GM12878 (cell line): ENCODE measurements at regions not wholly inside any gene's neighbourhood (a gene's known extent, or its start where the extent isn't known, plus 50 kb on each side); places are given as distances from the start of the nearest gene placed in this dataset.

Source experiments
- ATAC-seq: fragments of 200-7000 bp; cut with Tn5 transposase; 3 replicates; pipeline ENCODE4 v1.9.1; 2020; ENCODE audit warnings: mild to moderate bottlenecking, moderate library complexity
- BruUV-seq: library from RNA; stranded (reverse); fragments of 400-500 nt; replicated peaks from 2 replicates; lab custom pipeline; 2021; lab: Mats Ljungman, UMichigan
- CTCF ChIA-PET: fragments of 300-600 bp; sonication (Branson Sonifier 250); formaldehyde crosslinking; extraction: SDS; loops from one replicate; lab custom pipeline; 2021; ENCODE audit warnings: inconsistent platforms; lab: Yijun Ruan, JAX
- POLR2A ChIA-PET: fragments of 350-600 bp; formaldehyde crosslinking; extraction: SDS; loops from one replicate; lab custom pipeline; 2021; ENCODE audit warnings: inconsistent platforms; lab: Charles Lee
- RAD21 ChIA-PET: fragments of 300-600 bp; sonication (Branson Sonifier 250); formaldehyde crosslinking; loops from one replicate; lab custom pipeline; 2023; ENCODE audit warnings: antibody characterized with exemption; ENCODE audit not compliant: unreplicated experiment; lab: Charles Lee
- SMC1A ChIA-PET: fragments of 300-600 bp; sonication (Branson Sonifier 250); formaldehyde crosslinking; loops from one replicate; lab custom pipeline; 2023; ENCODE audit not compliant: unreplicated experiment, uncharacterized antibody; lab: Charles Lee
- DNase-seq: peaks from one replicate; pipeline ENCODE4 v3.0.0-alpha.2; 2011; ENCODE audit warnings: low read depth, low spot score
- FAIRE-seq: peaks from 3 replicates; lab custom pipeline; 2011; peaks lifted over from hg19 to GRCh38; lab: Jason Lieb, UNC
- H2AFZ ChIP-seq: 2 replicates; pipeline ENCODE4 v1.6.0; 2011; ENCODE audit warnings: low read depth, low read length, control low read depth; ENCODE audit not compliant: control insufficient read depth
- H3K27ac ChIP-seq: 2 replicates; pipeline ENCODE4 v1.5.1; 2011; ENCODE audit warnings: control low read depth; ENCODE audit not compliant: control insufficient read depth, insufficient read depth
- H3K27me3 ChIP-seq, 2 experiments: replicated peaks in 1 of 2; 2 replicates each; pipeline versions ENCODE4 v1.6.0 to v1.6.1; 2011; ENCODE audit warnings: low read length in 1 of 2; ENCODE audit not compliant: control insufficient read depth in 2 of 2, insufficient read depth in 2 of 2
- H3K36me3 ChIP-seq, 2 experiments: 2 replicates each; pipeline ENCODE4 v1.5.1; 2011; ENCODE audit warnings: low read length in 1 of 2; ENCODE audit not compliant: control insufficient read depth in 2 of 2, insufficient read depth in 2 of 2
- H3K4me1 ChIP-seq: 2 replicates; pipeline ENCODE4 v1.6.1; 2011; ENCODE audit warnings: mild to moderate bottlenecking, low read length, moderate library complexity, mixed read lengths; ENCODE audit not compliant: control insufficient read depth, insufficient read depth
- H3K4me2 ChIP-seq: 2 replicates; pipeline ENCODE4 v1.6.0; 2011; ENCODE audit warnings: control low read depth; ENCODE audit not compliant: control insufficient read depth, insufficient read depth
- H3K4me3 ChIP-seq: fragments of 200-600 bp; sonication (generic); 2 replicates; pipeline ENCODE4 v1.5.1; 2016
- H3K79me2 ChIP-seq: 2 replicates; pipeline ENCODE4 v1.6.0; 2011; ENCODE audit warnings: low read length; ENCODE audit not compliant: control insufficient read depth, insufficient read depth
- H3K9ac ChIP-seq: 2 replicates; pipeline ENCODE4 v1.8.0; 2011; ENCODE audit warnings: low read length, control low read depth, mixed read lengths; ENCODE audit not compliant: control insufficient read depth, insufficient read depth
- H3K9me3 ChIP-seq: replicated peaks from 3 replicates; pipeline ENCODE4 v1.5.1; 2011; ENCODE audit warnings: mild to moderate bottlenecking, low read length; ENCODE audit not compliant: control insufficient read depth, insufficient read depth
- H4K20me1 ChIP-seq: 2 replicates; pipeline ENCODE4 v1.6.0; 2011; ENCODE audit not compliant: control insufficient read depth, insufficient read depth
- CBX5 ChIP-seq: sonication (generic); IDR thresholded peaks from 2 replicates; pipeline ENCODE4 v1.6.1; 2016; ENCODE audit warnings: low read depth, moderate library complexity, mild to moderate bottlenecking, inconsistent platforms
- KDM1A ChIP-seq: fragments of 200-600 bp; sonication (generic); IDR thresholded peaks from 2 replicates; pipeline ENCODE4 v1.6.1; 2016; ENCODE audit warnings: borderline replicate concordance
- MTA3 ChIP-seq: IDR thresholded peaks from 2 replicates; pipeline ENCODE4 v1.6.1; 2012; ENCODE audit warnings: low read length, inconsistent platforms, borderline replicate concordance
- MXI1 ChIP-seq: fragments of 150-350 bp; IDR thresholded peaks from 2 replicates; pipeline ENCODE4 v1.6.1; 2011; ENCODE audit warnings: low read depth, mild to moderate bottlenecking, inconsistent platforms, low read length, improper control_type of control experiment
- NR2C1 ChIP-seq: fragments of 450-650 bp; IDR thresholded peaks from 2 replicates; pipeline ENCODE4 v1.6.1; 2017; ENCODE audit warnings: antibody characterized with exemption, mild to moderate bottlenecking, moderate library complexity
- RUNX3 ChIP-seq: IDR thresholded peaks from 2 replicates; pipeline ENCODE4 v1.6.1; 2012; ENCODE audit warnings: low read length, inconsistent platforms
- SMC3 ChIP-seq: IDR thresholded peaks from 2 replicates; pipeline ENCODE4 v1.6.1; 2011; ENCODE audit warnings: low read length, improper control_type of control experiment, borderline replicate concordance
- ZSCAN29 ChIP-seq: fragments of 450-650 bp; IDR thresholded peaks from 2 replicates; pipeline ENCODE4 v1.6.1; 2017; ENCODE audit warnings: mild to moderate bottlenecking, moderate library complexity
- WGBS: methylation state at CpG from one replicate; pipeline ENCODE4 v1.1.6; 2016; ENCODE audit warnings: low lambda C conversion rate; ENCODE audit not compliant: insufficient replicate concordance, insufficient coverage; ENCODE audit errors: missing lambda C conversion rate; 5-methylcytosine and 5-hydroxymethylcytosine counted together
- in situ Hi-C: fragments of 300-500 bp; cut with MboI; formaldehyde crosslinking; loops from 9 replicates; pipeline ENCODE4 v1.14.3; 2018; ENCODE audit warnings: mixed read lengths
- intact Hi-C: fragments of 100-400 bp; cut with micrococcal nuclease; formaldehyde crosslinking; loops from one replicate; pipeline ENCODE4 v1.14.2; 2022; ENCODE audit not compliant: unreplicated experiment
- TF ChIP-seq, protein P1 (sequence below): IDR thresholded peaks from 2 replicates; pipeline ENCODE4 v1.6.1; 2012; ENCODE audit warnings: mild to moderate bottlenecking, low read depth, low read length
- TF ChIP-seq, protein P2 (sequence below): fragments of 450-650 bp; IDR thresholded peaks from 2 replicates; pipeline ENCODE4 v1.6.1; 2017; ENCODE audit warnings: low read depth, mild to moderate bottlenecking, moderate library complexity
- TF ChIP-seq, protein P3 (sequence below): fragments of 450-650 bp; IDR thresholded peaks from 2 replicates; pipeline ENCODE4 v1.6.1; 2017; ENCODE audit warnings: mild to moderate bottlenecking, low read depth, inconsistent platforms; ENCODE audit not compliant: poor library complexity, severe bottlenecking
- TF ChIP-seq, protein P4 (sequence below), 3 experiments: IDR thresholded peaks in 2 of 3; conservative IDR thresholded peaks in 1 of 3; 2 replicates each; pipeline ENCODE4 v1.5.1; 2011; ENCODE audit warnings: low read depth in 3 of 3, low read length in 3 of 3, mild to moderate bottlenecking in 3 of 3, control low read depth in 2 of 3, moderate library complexity in 2 of 3, inconsistent platforms in 1 of 3, mixed read lengths in 1 of 3; ENCODE audit not compliant: control insufficient read depth in 2 of 3, insufficient read depth in 1 of 3; ENCODE audit errors: extremely low read depth in 1 of 3
- TF ChIP-seq, protein P5 (sequence below): IDR thresholded peaks from 2 replicates; pipeline ENCODE4 v1.6.1; 2012; ENCODE audit warnings: low read length, inconsistent platforms

DNA sequence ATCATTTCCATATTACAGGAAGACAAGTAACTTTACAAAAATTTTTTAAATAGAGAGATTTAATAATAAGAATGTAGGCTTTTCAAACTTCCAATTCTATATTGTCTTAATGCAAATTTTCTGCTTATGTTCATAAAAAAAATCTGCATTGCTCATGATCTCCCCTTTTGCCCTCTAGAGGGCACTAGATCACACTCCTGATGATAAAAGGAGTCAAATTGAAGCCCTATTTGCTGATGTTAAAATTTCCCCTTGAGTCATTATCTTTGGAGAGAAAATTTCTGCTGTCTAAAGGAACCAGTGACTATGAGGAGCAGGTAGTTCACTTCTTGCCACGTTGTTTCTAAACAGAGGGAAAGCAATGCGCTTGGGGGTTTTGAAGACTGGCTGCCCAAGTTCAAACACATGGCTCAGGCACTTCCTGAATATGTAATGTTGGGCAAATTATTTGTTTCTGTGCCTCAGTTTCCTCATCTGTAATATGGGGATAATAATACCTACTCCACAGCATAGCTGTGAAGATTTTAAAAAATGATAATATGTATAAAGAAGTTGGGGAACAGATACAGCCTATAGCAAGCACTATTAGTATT is 874.2 kb downstream of the TFAP2A start:
- SMC1A ChIA-PET, result interaction anchor here (1.4 to 5.8 kb wide), 2 partner anchors 17 to 27 kb away, joined by 3 to 43 read pairs; no protein-coding TSS in a partner anchor
- intact Hi-C loops, result loop anchor here (5.0 kb wide), 1 partner anchor 887 kb away; no protein-coding TSS in a partner anchor
- in situ Hi-C loops, result no loop called here
- TF ChIP-seq KDM1A (no peak), MTA3 (no peak), RUNX3 (no peak), ZSCAN29 (no peak), SMC3 (peak; percentile 40; the same call in 1 of the 2 replicates), NR2C1 (no peak), MXI1 (no peak), CBX5 (no peak)
- TF ChIP-seq, protein P1, sequence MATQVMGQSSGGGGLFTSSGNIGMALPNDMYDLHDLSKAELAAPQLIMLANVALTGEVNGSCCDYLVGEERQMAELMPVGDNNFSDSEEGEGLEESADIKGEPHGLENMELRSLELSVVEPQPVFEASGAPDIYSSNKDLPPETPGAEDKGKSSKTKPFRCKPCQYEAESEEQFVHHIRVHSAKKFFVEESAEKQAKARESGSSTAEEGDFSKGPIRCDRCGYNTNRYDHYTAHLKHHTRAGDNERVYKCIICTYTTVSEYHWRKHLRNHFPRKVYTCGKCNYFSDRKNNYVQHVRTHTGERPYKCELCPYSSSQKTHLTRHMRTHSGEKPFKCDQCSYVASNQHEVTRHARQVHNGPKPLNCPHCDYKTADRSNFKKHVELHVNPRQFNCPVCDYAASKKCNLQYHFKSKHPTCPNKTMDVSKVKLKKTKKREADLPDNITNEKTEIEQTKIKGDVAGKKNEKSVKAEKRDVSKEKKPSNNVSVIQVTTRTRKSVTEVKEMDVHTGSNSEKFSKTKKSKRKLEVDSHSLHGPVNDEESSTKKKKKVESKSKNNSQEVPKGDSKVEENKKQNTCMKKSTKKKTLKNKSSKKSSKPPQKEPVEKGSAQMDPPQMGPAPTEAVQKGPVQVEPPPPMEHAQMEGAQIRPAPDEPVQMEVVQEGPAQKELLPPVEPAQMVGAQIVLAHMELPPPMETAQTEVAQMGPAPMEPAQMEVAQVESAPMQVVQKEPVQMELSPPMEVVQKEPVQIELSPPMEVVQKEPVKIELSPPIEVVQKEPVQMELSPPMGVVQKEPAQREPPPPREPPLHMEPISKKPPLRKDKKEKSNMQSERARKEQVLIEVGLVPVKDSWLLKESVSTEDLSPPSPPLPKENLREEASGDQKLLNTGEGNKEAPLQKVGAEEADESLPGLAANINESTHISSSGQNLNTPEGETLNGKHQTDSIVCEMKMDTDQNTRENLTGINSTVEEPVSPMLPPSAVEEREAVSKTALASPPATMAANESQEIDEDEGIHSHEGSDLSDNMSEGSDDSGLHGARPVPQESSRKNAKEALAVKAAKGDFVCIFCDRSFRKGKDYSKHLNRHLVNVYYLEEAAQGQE, result no peak
- TF ChIP-seq, protein P2, sequence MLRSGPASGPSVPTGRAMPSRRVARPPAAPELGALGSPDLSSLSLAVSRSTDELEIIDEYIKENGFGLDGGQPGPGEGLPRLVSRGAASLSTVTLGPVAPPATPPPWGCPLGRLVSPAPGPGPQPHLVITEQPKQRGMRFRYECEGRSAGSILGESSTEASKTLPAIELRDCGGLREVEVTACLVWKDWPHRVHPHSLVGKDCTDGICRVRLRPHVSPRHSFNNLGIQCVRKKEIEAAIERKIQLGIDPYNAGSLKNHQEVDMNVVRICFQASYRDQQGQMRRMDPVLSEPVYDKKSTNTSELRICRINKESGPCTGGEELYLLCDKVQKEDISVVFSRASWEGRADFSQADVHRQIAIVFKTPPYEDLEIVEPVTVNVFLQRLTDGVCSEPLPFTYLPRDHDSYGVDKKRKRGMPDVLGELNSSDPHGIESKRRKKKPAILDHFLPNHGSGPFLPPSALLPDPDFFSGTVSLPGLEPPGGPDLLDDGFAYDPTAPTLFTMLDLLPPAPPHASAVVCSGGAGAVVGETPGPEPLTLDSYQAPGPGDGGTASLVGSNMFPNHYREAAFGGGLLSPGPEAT, result no peak
- TF ChIP-seq, protein P3, sequence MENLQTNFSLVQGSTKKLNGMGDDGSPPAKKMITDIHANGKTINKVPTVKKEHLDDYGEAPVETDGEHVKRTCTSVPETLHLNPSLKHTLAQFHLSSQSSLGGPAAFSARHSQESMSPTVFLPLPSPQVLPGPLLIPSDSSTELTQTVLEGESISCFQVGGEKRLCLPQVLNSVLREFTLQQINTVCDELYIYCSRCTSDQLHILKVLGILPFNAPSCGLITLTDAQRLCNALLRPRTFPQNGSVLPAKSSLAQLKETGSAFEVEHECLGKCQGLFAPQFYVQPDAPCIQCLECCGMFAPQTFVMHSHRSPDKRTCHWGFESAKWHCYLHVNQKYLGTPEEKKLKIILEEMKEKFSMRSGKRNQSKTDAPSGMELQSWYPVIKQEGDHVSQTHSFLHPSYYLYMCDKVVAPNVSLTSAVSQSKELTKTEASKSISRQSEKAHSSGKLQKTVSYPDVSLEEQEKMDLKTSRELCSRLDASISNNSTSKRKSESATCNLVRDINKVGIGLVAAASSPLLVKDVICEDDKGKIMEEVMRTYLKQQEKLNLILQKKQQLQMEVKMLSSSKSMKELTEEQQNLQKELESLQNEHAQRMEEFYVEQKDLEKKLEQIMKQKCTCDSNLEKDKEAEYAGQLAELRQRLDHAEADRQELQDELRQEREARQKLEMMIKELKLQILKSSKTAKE, result peak; percentile 34
- TF ChIP-seq, protein P4, sequence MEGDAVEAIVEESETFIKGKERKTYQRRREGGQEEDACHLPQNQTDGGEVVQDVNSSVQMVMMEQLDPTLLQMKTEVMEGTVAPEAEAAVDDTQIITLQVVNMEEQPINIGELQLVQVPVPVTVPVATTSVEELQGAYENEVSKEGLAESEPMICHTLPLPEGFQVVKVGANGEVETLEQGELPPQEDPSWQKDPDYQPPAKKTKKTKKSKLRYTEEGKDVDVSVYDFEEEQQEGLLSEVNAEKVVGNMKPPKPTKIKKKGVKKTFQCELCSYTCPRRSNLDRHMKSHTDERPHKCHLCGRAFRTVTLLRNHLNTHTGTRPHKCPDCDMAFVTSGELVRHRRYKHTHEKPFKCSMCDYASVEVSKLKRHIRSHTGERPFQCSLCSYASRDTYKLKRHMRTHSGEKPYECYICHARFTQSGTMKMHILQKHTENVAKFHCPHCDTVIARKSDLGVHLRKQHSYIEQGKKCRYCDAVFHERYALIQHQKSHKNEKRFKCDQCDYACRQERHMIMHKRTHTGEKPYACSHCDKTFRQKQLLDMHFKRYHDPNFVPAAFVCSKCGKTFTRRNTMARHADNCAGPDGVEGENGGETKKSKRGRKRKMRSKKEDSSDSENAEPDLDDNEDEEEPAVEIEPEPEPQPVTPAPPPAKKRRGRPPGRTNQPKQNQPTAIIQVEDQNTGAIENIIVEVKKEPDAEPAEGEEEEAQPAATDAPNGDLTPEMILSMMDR (IDR thresholded peaks at IDR 0.05 in 2 of 3, conservative IDR thresholded peaks at IDR 0.05 in 1 of 3; ENCODE audit: control insufficient read depth in 2 of 3, extremely low read depth in 1 of 3, insufficient read depth in 1 of 3, low read depth in 3 of 3, low read length in 3 of 3), result peak; percentile 57 to 62 (median 61)
- TF ChIP-seq, protein P5, sequence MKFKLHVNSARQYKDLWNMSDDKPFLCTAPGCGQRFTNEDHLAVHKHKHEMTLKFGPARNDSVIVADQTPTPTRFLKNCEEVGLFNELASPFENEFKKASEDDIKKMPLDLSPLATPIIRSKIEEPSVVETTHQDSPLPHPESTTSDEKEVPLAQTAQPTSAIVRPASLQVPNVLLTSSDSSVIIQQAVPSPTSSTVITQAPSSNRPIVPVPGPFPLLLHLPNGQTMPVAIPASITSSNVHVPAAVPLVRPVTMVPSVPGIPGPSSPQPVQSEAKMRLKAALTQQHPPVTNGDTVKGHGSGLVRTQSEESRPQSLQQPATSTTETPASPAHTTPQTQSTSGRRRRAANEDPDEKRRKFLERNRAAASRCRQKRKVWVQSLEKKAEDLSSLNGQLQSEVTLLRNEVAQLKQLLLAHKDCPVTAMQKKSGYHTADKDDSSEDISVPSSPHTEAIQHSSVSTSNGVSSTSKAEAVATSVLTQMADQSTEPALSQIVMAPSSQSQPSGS, result no peak

More for the DNA sequence above, 874.2 kb downstream of the TFAP2A start:
- DNase-seq (no peak), FAIRE-seq (no peak), ATAC-seq (peak; percentile 82)
- Histone ChIP-seq H3K4me2 (no peak overlapping the region), H4K20me1 (no peaks in the 10 kb centered on the region), H2AFZ (no peak overlapping the region), H3K4me3 (no peak overlapping the region), H3K36me3 (no peaks in the 10 kb centered on the region), H3K4me1 (no peaks in the 10 kb centered on the region), H3K27me3 (no peaks in the 10 kb centered on the region), H3K9me3 (no peaks in the 10 kb centered on the region; the same call in 2 of the 3 replicates), H3K27ac (no peak overlapping the region), H3K9ac (no peak overlapping the region), H3K79me2 (no peaks in the 10 kb centered on the region)
- POLR2A ChIA-PET, result no interaction called here
- 72% methylated on average over 2 of the region's 2 CpGs for WGBS
- RAD21 ChIA-PET, result no interaction called here
- CTCF ChIA-PET, result interaction anchor here (0.7 to 1.4 kb wide), 3 partner anchors 11 to 888 kb away, joined by 3 to 4 read pairs (median 4); no protein-coding TSS in a partner anchor
- no TSS peak for BruUV-seq
